ENCODE measurements at regions not wholly inside any gene's neighbourhood (a gene's known extent, or its start where the extent isn't known, plus 50 kb on each side); places are given as distances from the start of the nearest gene placed in this dataset.

- no peaks in the 10 kb centered on the region for H3K4me1 ChIP-seq (ENCODE audit: low read depth)
- ATAC-seq (no peak), DNase-seq (no peak)
- H3K9me3 ChIP-seq = no peaks in the 10 kb centered on the region
- no peak overlapping the region for H3K4me3 ChIP-seq
- no peak for TF ChIP-seq CTCF (IDR thresholded peaks at IDR 0.05)
- H3K36me3 ChIP-seq (ENCODE audit: low read depth) = no peaks in the 10 kb centered on the region
- intact Hi-C loops (cut with DNase I, micrococcal nuclease) = no loop called here
These were observed 398.6 kb upstream of the NRP1 start for GRCh38 chr10:33733058-33733457.

GRCh38 chr10:33732161-33732680, 397.8 kb upstream of the NRP1 start:
- DNase-seq (no peak), ATAC-seq (no peak)
- TF ChIP-seq CTCF (IDR thresholded peaks at IDR 0.05) = no peak

GRCh38 chr10:33731322-33731721, 396.9 kb upstream of the NRP1 start:
- no peak overlapping the region for H3K4me3 ChIP-seq
- no peaks in the 10 kb centered on the region for H3K36me3 ChIP-seq (ENCODE audit: low read depth)
- DNase-seq = no peak
- intact Hi-C loops (cut with DNase I, micrococcal nuclease) = no loop called here
- no peak for ATAC-seq
- no peak for TF ChIP-seq CTCF (IDR thresholded peaks at IDR 0.05)
- no peaks in the 10 kb centered on the region for H3K9me3 ChIP-seq
- no peaks in the 10 kb centered on the region for H3K4me1 ChIP-seq (ENCODE audit: low read depth)

More at GRCh38 chr10:33732161-33732680, 397.8 kb upstream of the NRP1 start:
- Histone ChIP-seq H3K9me3 (no peaks in the 10 kb centered on the region), H3K4me1 (ENCODE audit: low read depth) (no peaks in the 10 kb centered on the region), H3K4me3 (no peak overlapping the region), H3K36me3 (ENCODE audit: low read depth) (no peaks in the 10 kb centered on the region)
- intact Hi-C loops (cut with DNase I, micrococcal nuclease) = no loop called here

- Histone ChIP-seq H3K4me3 (no peak overlapping the region), H3K36me3 (ENCODE audit: low read depth) (no peaks in the 10 kb centered on the region), H3K9me3 (no peaks in the 10 kb centered on the region), H3K4me1 (ENCODE audit: low read depth) (no peaks in the 10 kb centered on the region)
- TF ChIP-seq CTCF (IDR thresholded peaks at IDR 0.05) = no peak
- DNase-seq = no peak
- intact Hi-C loops (cut with DNase I, micrococcal nuclease) = no loop called here
- no peak for ATAC-seq
These were observed 391.0 kb upstream of the NRP1 start for GRCh38 chr10:33725430-33725829.

GRCh38 chr10:33723181-33723580, 388.7 kb upstream of the NRP1 start:
- Histone ChIP-seq H3K4me1 (ENCODE audit: low read depth) (no peaks in the 10 kb centered on the region), H3K9me3 (no peaks in the 10 kb centered on the region), H3K4me3 (no peak overlapping the region), H3K36me3 (ENCODE audit: low read depth) (no peaks in the 10 kb centered on the region)
- DNase-seq = no peak
- no peak for TF ChIP-seq CTCF (IDR thresholded peaks at IDR 0.05)
- intact Hi-C loops (cut with DNase I, micrococcal nuclease) = no loop called here
- ATAC-seq = no peak

GRCh38 chr10:33722067-33722466, 387.6 kb upstream of the NRP1 start:
- H3K4me1 ChIP-seq (ENCODE audit: low read depth) = no peaks in the 10 kb centered on the region
- intact Hi-C loops (cut with DNase I, micrococcal nuclease) = no loop called here
- H3K9me3 ChIP-seq = no peaks in the 10 kb centered on the region
- H3K36me3 ChIP-seq (ENCODE audit: low read depth) = no peaks in the 10 kb centered on the region
- no peak for TF ChIP-seq CTCF (IDR thresholded peaks at IDR 0.05)
- ATAC-seq (no peak), DNase-seq (no peak)
- H3K4me3 ChIP-seq = no peak overlapping the region

Measured in mucosa of descending colon (tissue), 3 donors.